H9 (cell line): ENCODE measurements at regions not wholly inside any gene's neighbourhood (a gene's known extent, or its start where the extent isn't known, plus 50 kb on each side); places are given as distances from the start of the nearest gene placed in this dataset.

Experiments used
- DNase-seq: peaks from one replicate; pipeline ENCODE4 v3.0.0-alpha.2; 2017
- H2AFZ ChIP-seq: one replicate; pipeline ENCODE4 v1.6.1; 2013; ENCODE audit warnings: mild to moderate bottlenecking, low read length, control low read depth, moderate library complexity
- H2AK5ac ChIP-seq: 2 replicates; pipeline ENCODE4 v1.6.1; 2013; ENCODE audit warnings: low read length, control low read depth, mixed read lengths; ENCODE audit not compliant: insufficient read length
- H2BK120ac ChIP-seq: one replicate; pipeline ENCODE4 v1.6.1; 2013; ENCODE audit warnings: low read depth, mild to moderate bottlenecking, low read length, control low read depth, inconsistent platforms; ENCODE audit not compliant: poor library complexity, severe bottlenecking
- H2BK12ac ChIP-seq: 2 replicates; pipeline ENCODE4 v1.6.1; 2013; ENCODE audit warnings: low read length, control low read depth, mixed read lengths, low read depth; ENCODE audit not compliant: insufficient read length
- H2BK15ac ChIP-seq: 2 replicates; pipeline ENCODE4 v1.6.1; 2013; ENCODE audit warnings: low read depth, low read length, control low read depth
- H2BK20ac ChIP-seq: one replicate; pipeline ENCODE4 v1.6.1; 2013; ENCODE audit warnings: low read depth, mild to moderate bottlenecking, low read length, control low read depth, inconsistent platforms; ENCODE audit not compliant: poor library complexity, severe bottlenecking
- H2BK5ac ChIP-seq: 2 replicates; pipeline ENCODE4 v1.6.1; 2013; ENCODE audit warnings: low read length, control low read depth, mixed read lengths; ENCODE audit not compliant: insufficient read length
- H3K14ac ChIP-seq: 2 replicates; pipeline ENCODE4 v1.6.1; 2013; ENCODE audit warnings: low read length, control low read depth; ENCODE audit not compliant: insufficient read depth
- H3K18ac ChIP-seq: 2 replicates; pipeline ENCODE4 v1.6.1; 2013; ENCODE audit warnings: low read depth, mild to moderate bottlenecking, mixed read lengths, low read length, control low read depth; ENCODE audit not compliant: insufficient read length
- H3K23ac ChIP-seq: 2 replicates; pipeline ENCODE4 v1.6.1; 2013; ENCODE audit warnings: low read length, control low read depth, mixed read lengths, low read depth; ENCODE audit not compliant: insufficient read length
- H3K23me2 ChIP-seq: 2 replicates; pipeline ENCODE4 v1.6.1; 2013; ENCODE audit warnings: low read depth, mild to moderate bottlenecking, mixed read lengths, low read length, control low read depth; ENCODE audit not compliant: insufficient read length, poor library complexity, severe bottlenecking
- H3K27ac ChIP-seq: 2 replicates; pipeline ENCODE4 v1.5.1; 2013; ENCODE audit warnings: low read length, control low read depth, mixed read lengths, low read depth; ENCODE audit not compliant: insufficient read length
- H3K27me3 ChIP-seq: 2 replicates; pipeline ENCODE4 v1.6.1; 2013; ENCODE audit warnings: low read length, control low read depth, inconsistent platforms; ENCODE audit not compliant: insufficient read depth
- H3K4ac ChIP-seq: 2 replicates; pipeline ENCODE4 v1.6.1; 2013; ENCODE audit warnings: low read depth, mild to moderate bottlenecking, control low read depth, inconsistent platforms, low read length, moderate library complexity
- H3K4me1 ChIP-seq: 2 replicates; pipeline ENCODE4 v1.6.1; 2013; ENCODE audit warnings: low read length, control low read depth, inconsistent platforms; ENCODE audit not compliant: insufficient read depth
- H3K4me2 ChIP-seq: 2 replicates; pipeline ENCODE4 v1.6.1; 2013; ENCODE audit warnings: low read length, control low read depth, mixed read lengths; ENCODE audit not compliant: insufficient read length, insufficient read depth
- H3K56ac ChIP-seq: 2 replicates; pipeline ENCODE4 v1.6.1; 2013; ENCODE audit warnings: low read depth, mild to moderate bottlenecking, mixed read lengths, low read length, control low read depth; ENCODE audit not compliant: insufficient read length
- H3K79me1 ChIP-seq: 2 replicates; pipeline ENCODE4 v1.6.1; 2013; ENCODE audit warnings: low read depth, mild to moderate bottlenecking, moderate library complexity, low read length, control low read depth, inconsistent platforms; ENCODE audit not compliant: insufficient read depth, poor library complexity, severe bottlenecking
- H3K79me2 ChIP-seq: 2 replicates; pipeline ENCODE4 v1.6.1; 2013; ENCODE audit warnings: low read length, control low read depth, inconsistent platforms; ENCODE audit not compliant: insufficient read depth
- H3K9ac ChIP-seq: 2 replicates; pipeline ENCODE4 v1.6.1; 2013; ENCODE audit warnings: low read length, control low read depth, mixed read lengths; ENCODE audit not compliant: insufficient read length; ENCODE audit errors: extremely low read depth
- H3K9me3 ChIP-seq: one replicate; pipeline ENCODE4 v1.6.1; 2013; ENCODE audit warnings: low read depth, low read length, inconsistent platforms; ENCODE audit not compliant: control insufficient read depth
- H3T11ph ChIP-seq: one replicate; pipeline ENCODE4 v1.6.1; 2013; ENCODE audit warnings: mild to moderate bottlenecking, low read length, control low read depth, inconsistent platforms
- H4K20me1 ChIP-seq: one replicate; pipeline ENCODE4 v1.6.1; 2013; ENCODE audit not compliant: control insufficient read depth, insufficient read length, insufficient read depth
- H4K5ac ChIP-seq: 2 replicates; pipeline ENCODE4 v1.6.1; 2013; ENCODE audit warnings: low read depth, mild to moderate bottlenecking, mixed read lengths, low read length, control low read depth; ENCODE audit not compliant: insufficient read length
- H4K8ac ChIP-seq: replicated peaks from 2 replicates; pipeline ENCODE4 v1.6.1; 2013; ENCODE audit warnings: low read length, control low read depth, mixed read lengths, low read depth; ENCODE audit not compliant: insufficient read length
- H4K91ac ChIP-seq: 2 replicates; pipeline ENCODE4 v1.6.1; 2013; ENCODE audit warnings: low read depth, mild to moderate bottlenecking, moderate library complexity, mixed read lengths, low read length, control low read depth; ENCODE audit not compliant: insufficient read length
- H3K27ac Mint-ChIP-seq, 3 experiments: 2 replicates in 2 of 3; 3 replicates in 1 of 3; pipeline ENCODE4 v1.8.0; 2020 to 2021; ENCODE audit warnings: mixed read lengths in 3 of 3, mild to moderate bottlenecking in 1 of 3, moderate library complexity in 1 of 3
- H3K27me3 Mint-ChIP-seq: 2 replicates; pipeline ENCODE4 v1.8.0; 2021; ENCODE audit warnings: low read depth, mild to moderate bottlenecking, moderate library complexity, mixed read lengths
- H3K36me3 Mint-ChIP-seq, 3 experiments: 2 replicates in 2 of 3; 3 replicates in 1 of 3; pipeline ENCODE4 v1.8.0; 2020 to 2021; ENCODE audit warnings: low read depth in 3 of 3, mixed read lengths in 3 of 3; ENCODE audit not compliant: insufficient read depth in 1 of 3
- H3K4me1 Mint-ChIP-seq, 2 experiments: 2 replicates each; pipeline ENCODE4 v1.8.0; 2020; ENCODE audit warnings: mixed read lengths in 2 of 2
- H3K4me3 Mint-ChIP-seq, 2 experiments: 2 replicates in 1 of 2; 3 replicates in 1 of 2; pipeline ENCODE4 v1.8.0; 2020 to 2021; ENCODE audit warnings: mild to moderate bottlenecking in 2 of 2, mixed read lengths in 2 of 2, moderate library complexity in 1 of 2
- H3K9me3 Mint-ChIP-seq, 2 experiments: 2 replicates in 1 of 2; 3 replicates in 1 of 2; pipeline ENCODE4 v1.8.0; 2020; ENCODE audit warnings: mild to moderate bottlenecking in 2 of 2, mixed read lengths in 2 of 2, moderate library complexity in 1 of 2
- CTCF ChIP-seq: fragments of 200-600 bp; sonication (generic); conservative IDR thresholded peaks from 3 replicates; pipeline ENCODE4 v1.8.0; 2021; ENCODE audit warnings: antibody characterized with exemption, mild to moderate bottlenecking
- WGBS: extraction: QIAGEN DNeasy Blood & Tissue Kit; methylation state at CpG from one replicate; pipeline ENCODE4 v1.1.7; 2013; ENCODE audit warnings: missing lambda C conversion rate, low lambda C conversion rate, mixed read lengths; ENCODE audit not compliant: insufficient read length; ENCODE audit errors: extremely low coverage; 5-methylcytosine and 5-hydroxymethylcytosine counted together

DNA sequence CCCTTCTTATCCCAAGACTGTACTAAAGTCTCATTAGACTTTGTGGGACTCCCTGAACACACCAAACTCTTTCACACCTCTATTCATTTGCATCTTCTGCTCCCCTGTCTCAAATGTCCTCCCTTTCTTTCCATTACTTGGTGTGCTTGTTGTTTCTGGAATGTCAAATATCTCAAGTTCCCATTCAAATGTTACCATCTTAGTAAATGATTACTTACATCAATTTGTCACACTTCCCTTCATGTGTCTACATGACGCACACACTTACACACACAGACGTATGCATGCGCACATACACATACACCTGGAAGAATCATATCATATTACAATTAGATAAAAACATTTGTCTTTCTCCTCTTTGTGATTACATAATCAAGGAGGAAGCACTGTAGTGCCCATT, 210.8 kb upstream of the TEX13C start:
- H2BK12ac ChIP-seq, result no peak overlapping the region
- H3T11ph ChIP-seq, result no peak overlapping the region
- no peak overlapping the region for H4K5ac ChIP-seq
- H3K4me1 Mint-ChIP-seq, result peaks cover 0 to 3% of the 10 kb centered on the region in 2 experiments; a peak in 1 of 4 replicates
- H3K4ac ChIP-seq, result no peak overlapping the region
- H3K4me1 ChIP-seq, result no peaks in the 10 kb centered on the region
- no peak overlapping the region for H3K23ac ChIP-seq
- no peaks in the 10 kb centered on the region for H3K27me3 ChIP-seq
- TF ChIP-seq CTCF, result no peak
- H4K91ac ChIP-seq, result no peak overlapping the region
- H2BK5ac ChIP-seq, result no peak overlapping the region
- no peak overlapping the region for H4K8ac ChIP-seq
- H4K20me1 ChIP-seq, result no peaks in the 10 kb centered on the region
- no peak overlapping the region for H3K56ac ChIP-seq
- no peak overlapping the region for H2BK20ac ChIP-seq
- DNase-seq, result no peak
- no peak overlapping the region for H2BK120ac ChIP-seq
- no peak overlapping the region for H3K9ac ChIP-seq
- H3K9me3 ChIP-seq, result no peaks in the 10 kb centered on the region
- WGBS, result no CpG with 5 or more reads among the region's 3 CpGs
- H3K27ac ChIP-seq, result no peak overlapping the region
- H3K79me1 ChIP-seq, result no peaks in the 10 kb centered on the region
- H3K23me2 ChIP-seq, result no peaks in the 10 kb centered on the region
- H3K4me3 Mint-ChIP-seq, result no peak overlapping the region
- peaks cover 2% of the 10 kb centered on the region; the same call in 1 of the 2 replicates for H3K27me3 Mint-ChIP-seq
- H3K18ac ChIP-seq, result no peak overlapping the region
- H3K14ac ChIP-seq, result no peak overlapping the region
- H3K36me3 Mint-ChIP-seq, result no peaks in the 10 kb centered on the region
- H3K79me2 ChIP-seq, result no peaks in the 10 kb centered on the region
- no peak overlapping the region for H3K27ac Mint-ChIP-seq
- no peak overlapping the region for H2AK5ac ChIP-seq
- no peak overlapping the region for H3K4me2 ChIP-seq
- peaks cover 2 to 3% of the 10 kb centered on the region in 2 experiments; a peak in 3 of 5 replicates for H3K9me3 Mint-ChIP-seq
- H2AFZ ChIP-seq, result no peak overlapping the region
- H2BK15ac ChIP-seq, result no peak overlapping the region
